ENCODE measurements at regions not wholly inside any gene's neighbourhood (a gene's known extent, or its start where the extent isn't known, plus 50 kb on each side); places are given as distances from the start of the nearest gene placed in this dataset.

- TF ChIP-seq GATA3 (IDR thresholded peaks at IDR 0.05; ENCODE audit: low read depth, low read length) (no peak), GATA2 (IDR thresholded peaks at IDR 0.05; ENCODE audit: low read depth, low read length) (no peak)
These were observed 202.3 kb upstream of the B3GALT2 start for GRCh38 chr1:193388683-193389082.

- TF ChIP-seq GATA3 (IDR thresholded peaks at IDR 0.05; ENCODE audit: low read depth, low read length) (no peak), GATA2 (IDR thresholded peaks at IDR 0.05; ENCODE audit: low read depth, low read length) (no peak)
These were observed 201.8 kb upstream of the B3GALT2 start for GRCh38 chr1:193388165-193388564.

GRCh38 chr1:193387406-193387805 lies 201.0 kb upstream of the B3GALT2 start:
- TF ChIP-seq GATA2 (IDR thresholded peaks at IDR 0.05; ENCODE audit: low read depth, low read length): no peak
- no peak for TF ChIP-seq GATA3 (IDR thresholded peaks at IDR 0.05; ENCODE audit: low read depth, low read length)

- TF ChIP-seq GATA2 (IDR thresholded peaks at IDR 0.05; ENCODE audit: low read depth, low read length) (no peak), GATA3 (IDR thresholded peaks at IDR 0.05; ENCODE audit: low read depth, low read length) (no peak)
These were observed 191.1 kb upstream of the B3GALT2 start for GRCh38 chr1:193377472-193377871.

GRCh38 chr1:193372553-193372952 lies 186.1 kb upstream of the B3GALT2 start:
- TF ChIP-seq GATA2 (IDR thresholded peaks at IDR 0.05; ENCODE audit: low read depth, low read length) (no peak), GATA3 (IDR thresholded peaks at IDR 0.05; ENCODE audit: low read depth, low read length) (no peak)

- no peak for TF ChIP-seq GATA3 (IDR thresholded peaks at IDR 0.05; ENCODE audit: low read depth, low read length)
These were observed 181.9 kb upstream of the B3GALT2 start for GRCh38 chr1:193368302-193368701.

GRCh38 chr1:193367863-193368262 lies 181.4 kb upstream of the B3GALT2 start:
- TF ChIP-seq GATA2 (IDR thresholded peaks at IDR 0.05; ENCODE audit: low read depth, low read length) (no peak), GATA3 (IDR thresholded peaks at IDR 0.05; ENCODE audit: low read depth, low read length) (no peak)

- TF ChIP-seq GATA2 (IDR thresholded peaks at IDR 0.05; ENCODE audit: low read depth, low read length) (no peak), GATA3 (IDR thresholded peaks at IDR 0.05; ENCODE audit: low read depth, low read length) (no peak)
These were observed 180.5 kb upstream of the B3GALT2 start for GRCh38 chr1:193366764-193367507.

GRCh38 chr1:193365966-193366365 lies 179.6 kb upstream of the B3GALT2 start:
- TF ChIP-seq GATA2 (IDR thresholded peaks at IDR 0.05; ENCODE audit: low read depth, low read length) (no peak), GATA3 (IDR thresholded peaks at IDR 0.05; ENCODE audit: low read depth, low read length) (no peak)

- no peak for TF ChIP-seq GATA3 (IDR thresholded peaks at IDR 0.05; ENCODE audit: low read depth, low read length)
- TF ChIP-seq GATA2 (IDR thresholded peaks at IDR 0.05; ENCODE audit: low read depth, low read length): no peak
These were observed 173.2 kb upstream of the B3GALT2 start for GRCh38 chr1:193359631-193360030.

- TF ChIP-seq GATA2 (IDR thresholded peaks at IDR 0.05; ENCODE audit: low read depth, low read length) (no peak), GATA3 (IDR thresholded peaks at IDR 0.05; ENCODE audit: low read depth, low read length) (no peak)
These were observed 172.0 kb upstream of the B3GALT2 start for GRCh38 chr1:193358419-193358818.

- TF ChIP-seq GATA2 (IDR thresholded peaks at IDR 0.05; ENCODE audit: low read depth, low read length): no peak
- TF ChIP-seq GATA3 (IDR thresholded peaks at IDR 0.05; ENCODE audit: low read depth, low read length): no peak
These were observed 169.8 kb upstream of the B3GALT2 start for GRCh38 chr1:193356249-193356648.

- TF ChIP-seq GATA3 (IDR thresholded peaks at IDR 0.05; ENCODE audit: low read depth, low read length): no peak
- no peak for TF ChIP-seq GATA2 (IDR thresholded peaks at IDR 0.05; ENCODE audit: low read depth, low read length)
These were observed 169.2 kb upstream of the B3GALT2 start for GRCh38 chr1:193355626-193356025.

- TF ChIP-seq GATA2 (IDR thresholded peaks at IDR 0.05; ENCODE audit: low read depth, low read length): no peak
- no peak for TF ChIP-seq GATA3 (IDR thresholded peaks at IDR 0.05; ENCODE audit: low read depth, low read length)
These were observed 168.8 kb upstream of the B3GALT2 start for GRCh38 chr1:193355178-193355577.

- no peak for TF ChIP-seq GATA3 (IDR thresholded peaks at IDR 0.05; ENCODE audit: low read depth, low read length)
- no peak for TF ChIP-seq GATA2 (IDR thresholded peaks at IDR 0.05; ENCODE audit: low read depth, low read length)
These were observed 162.5 kb upstream of the B3GALT2 start for GRCh38 chr1:193348769-193349535.
